OCI-LY3 (cell line): ENCODE measurements at regions not wholly inside any gene's neighbourhood (a gene's known extent, or its start where the extent isn't known, plus 50 kb on each side); places are given as distances from the start of the nearest gene placed in this dataset.

Source experiments
- EZH2phosphoT487 ChIP-seq: fragments of 200-600 bp; shearing (Covaris generic); IDR thresholded peaks from 2 replicates; pipeline ENCODE4 v1.6.1; 2018; ENCODE audit warnings: antibody characterized with exemption, mixed run types, low read depth
- TF ChIP-seq, protein P1 (sequence below): fragments of 200-600, 300-600 bp; sonication (generic); IDR thresholded peaks from 2 replicates; pipeline ENCODE4 v1.5.1; 2014; ENCODE audit warnings: antibody characterized with exemption, low read length, low read depth

GRCh38 chr6:169162752-169163407 is 90.8 kb downstream of the THBS2 start:
- TF ChIP-seq, protein P1, sequence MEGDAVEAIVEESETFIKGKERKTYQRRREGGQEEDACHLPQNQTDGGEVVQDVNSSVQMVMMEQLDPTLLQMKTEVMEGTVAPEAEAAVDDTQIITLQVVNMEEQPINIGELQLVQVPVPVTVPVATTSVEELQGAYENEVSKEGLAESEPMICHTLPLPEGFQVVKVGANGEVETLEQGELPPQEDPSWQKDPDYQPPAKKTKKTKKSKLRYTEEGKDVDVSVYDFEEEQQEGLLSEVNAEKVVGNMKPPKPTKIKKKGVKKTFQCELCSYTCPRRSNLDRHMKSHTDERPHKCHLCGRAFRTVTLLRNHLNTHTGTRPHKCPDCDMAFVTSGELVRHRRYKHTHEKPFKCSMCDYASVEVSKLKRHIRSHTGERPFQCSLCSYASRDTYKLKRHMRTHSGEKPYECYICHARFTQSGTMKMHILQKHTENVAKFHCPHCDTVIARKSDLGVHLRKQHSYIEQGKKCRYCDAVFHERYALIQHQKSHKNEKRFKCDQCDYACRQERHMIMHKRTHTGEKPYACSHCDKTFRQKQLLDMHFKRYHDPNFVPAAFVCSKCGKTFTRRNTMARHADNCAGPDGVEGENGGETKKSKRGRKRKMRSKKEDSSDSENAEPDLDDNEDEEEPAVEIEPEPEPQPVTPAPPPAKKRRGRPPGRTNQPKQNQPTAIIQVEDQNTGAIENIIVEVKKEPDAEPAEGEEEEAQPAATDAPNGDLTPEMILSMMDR = no peak
- TF ChIP-seq EZH2phosphoT487 = no peak
